DOHH2 (cell line): ENCODE measurements at regions not wholly inside any gene's neighbourhood (a gene's known extent, or its start where the extent isn't known, plus 50 kb on each side); places are given as distances from the start of the nearest gene placed in this dataset.

Experiments used
- H3F3A ChIP-seq: fragments of 200-600 bp; sonication (generic), shearing (Covaris generic); 2 replicates; pipeline ENCODE4 v1.6.0; 2016; ENCODE audit warnings: antibody characterized with exemption, mild to moderate bottlenecking; ENCODE audit not compliant: control insufficient read depth, insufficient read depth
- H3K27ac ChIP-seq: fragments of 200-600 bp; sonication (generic); 2 replicates; pipeline ENCODE4 v1.5.1; 2014; ENCODE audit warnings: low read depth, mild to moderate bottlenecking, low read length, moderate library complexity
- H3K27me3 ChIP-seq: fragments of 200-600 bp; sonication (generic); 2 replicates; pipeline ENCODE4 v1.6.1; 2014; ENCODE audit warnings: mild to moderate bottlenecking, low read length, mixed read lengths; ENCODE audit not compliant: control insufficient read depth
- H3K36me3 ChIP-seq: fragments of 200-600 bp; sonication (generic); 2 replicates; pipeline ENCODE4 v1.6.1; 2014; ENCODE audit warnings: mild to moderate bottlenecking, low read length, moderate library complexity, mixed read lengths; ENCODE audit not compliant: control insufficient read depth
- H3K4me1 ChIP-seq: fragments of 200-600 bp; sonication (generic); 2 replicates; pipeline ENCODE4 v1.6.1; 2014; ENCODE audit warnings: mild to moderate bottlenecking, low read length, mixed read lengths; ENCODE audit not compliant: control insufficient read depth
- H3K4me2 ChIP-seq: fragments of 200-600 bp; sonication (generic); 2 replicates; pipeline ENCODE4 v1.6.0; 2014; ENCODE audit warnings: mild to moderate bottlenecking, low read length, moderate library complexity
- H3K4me3 ChIP-seq: fragments of 200-600 bp; sonication (generic); 2 replicates; pipeline ENCODE4 v1.5.1; 2014; ENCODE audit warnings: mild to moderate bottlenecking, low read length, mixed read lengths
- H3K79me2 ChIP-seq: fragments of 200-600 bp; sonication (generic); 2 replicates; pipeline ENCODE4 v1.6.1; 2014; ENCODE audit warnings: mild to moderate bottlenecking, low read length, mixed read lengths; ENCODE audit not compliant: control insufficient read depth
- H3K9me2 ChIP-seq: fragments of 200-600 bp; sonication (generic); replicated peaks from 2 replicates; pipeline ENCODE4 v1.6.1; 2014; ENCODE audit warnings: mild to moderate bottlenecking, low read length, mixed read lengths; ENCODE audit not compliant: control insufficient read depth
- H3K9me3 ChIP-seq: fragments of 200-600 bp; sonication (generic); 2 replicates; pipeline ENCODE4 v1.6.1; 2014; ENCODE audit warnings: antibody characterized with exemption, low read length, mixed read lengths; ENCODE audit not compliant: control insufficient read depth, insufficient read depth
- H4K20me1 ChIP-seq: fragments of 200-600 bp; sonication (generic); 2 replicates; pipeline ENCODE4 v1.6.0; 2014; ENCODE audit warnings: low read depth, mild to moderate bottlenecking, antibody characterized with exemption, low read length, moderate library complexity; ENCODE audit not compliant: control insufficient read depth, insufficient read depth
- CTCF ChIP-seq: fragments of 200-600 bp; sonication (generic); IDR thresholded peaks from one replicate; pipeline ENCODE4 v1.5.1; 2014; ENCODE audit warnings: antibody characterized with exemption, mild to moderate bottlenecking, low read depth, low read length; ENCODE audit not compliant: poor library complexity, severe bottlenecking
- EZH2phosphoT487 ChIP-seq: fragments of 200-600 bp; sonication (generic); IDR thresholded peaks from 2 replicates; pipeline ENCODE4 v1.6.1; 2017; ENCODE audit warnings: borderline replicate concordance, mild to moderate bottlenecking, antibody characterized with exemption, low read length, moderate library complexity, mixed read lengths

GRCh38 chr10:58950618-58951017 is 225.8 kb upstream of the PHYHIPL start:
- Histone ChIP-seq H3K4me1 (peaks cover 22% of the 10 kb centered on the region), H3K4me2 (no peak overlapping the region), H3K9me3 (no peaks in the 10 kb centered on the region), H3K27me3 (0 out of 2 replicates have a peak, but pooled peaks cover 5% of the 10 kb centered on the region), H3K79me2 (no peaks in the 10 kb centered on the region), H3K9me2 (no peaks in the 10 kb centered on the region), H4K20me1 (no peaks in the 10 kb centered on the region), H3K36me3 (no peaks in the 10 kb centered on the region), H3K27ac (no peak overlapping the region), H3K4me3 (no peak overlapping the region), H3F3A (no peaks in the 10 kb centered on the region)
- TF ChIP-seq EZH2phosphoT487 (no peak), CTCF (no peak)

- no peak for TF ChIP-seq EZH2phosphoT487
- no peak for TF ChIP-seq CTCF
- no peaks in the 10 kb centered on the region for H3K9me2 ChIP-seq
- no peaks in the 10 kb centered on the region for H3K9me3 ChIP-seq
- no peak overlapping the region for H3K27ac ChIP-seq
- no peaks in the 10 kb centered on the region for H3F3A ChIP-seq
- H3K4me1 ChIP-seq: peaks cover 26% of the 10 kb centered on the region
- H3K4me3 ChIP-seq: no peak overlapping the region
- 0 out of 2 replicates have a peak, but pooled peaks cover under 1% of the 10 kb centered on the region for H3K27me3 ChIP-seq
- H3K4me2 ChIP-seq: no peak overlapping the region
- no peaks in the 10 kb centered on the region for H4K20me1 ChIP-seq
- no peaks in the 10 kb centered on the region for H3K36me3 ChIP-seq
- H3K79me2 ChIP-seq: no peaks in the 10 kb centered on the region
Observed at GRCh38 chr10:58951087-58951486, 225.4 kb upstream of the PHYHIPL start.

- Histone ChIP-seq H3F3A (no peaks in the 10 kb centered on the region), H3K4me1 (peaks cover 29% of the 10 kb centered on the region), H3K27ac (no peak overlapping the region), H3K27me3 (no peaks in the 10 kb centered on the region), H3K4me2 (no peak overlapping the region), H3K9me3 (no peaks in the 10 kb centered on the region), H3K4me3 (no peak overlapping the region), H4K20me1 (no peaks in the 10 kb centered on the region), H3K9me2 (no peaks in the 10 kb centered on the region), H3K36me3 (no peaks in the 10 kb centered on the region), H3K79me2 (no peaks in the 10 kb centered on the region)
- no peak for TF ChIP-seq EZH2phosphoT487
- TF ChIP-seq CTCF: no peak
Observed at GRCh38 chr10:58951746-58952145, 224.7 kb upstream of the PHYHIPL start.

- Histone ChIP-seq H3K79me2 (no peaks in the 10 kb centered on the region), H3K9me3 (no peaks in the 10 kb centered on the region), H3K4me1 (peaks cover 29% of the 10 kb centered on the region), H3F3A (no peaks in the 10 kb centered on the region), H3K36me3 (no peaks in the 10 kb centered on the region), H4K20me1 (no peaks in the 10 kb centered on the region), H3K27ac (no peak overlapping the region), H3K27me3 (no peaks in the 10 kb centered on the region), H3K4me2 (no peak overlapping the region), H3K4me3 (no peak overlapping the region), H3K9me2 (no peaks in the 10 kb centered on the region)
- no peak for TF ChIP-seq CTCF
- TF ChIP-seq EZH2phosphoT487: no peak
Observed at GRCh38 chr10:58952162-58952601, 224.3 kb upstream of the PHYHIPL start.
